ENCODE measurements at regions not wholly inside any gene's neighbourhood (a gene's known extent, or its start where the extent isn't known, plus 50 kb on each side); places are given as distances from the start of the nearest gene placed in this dataset.

DNA sequence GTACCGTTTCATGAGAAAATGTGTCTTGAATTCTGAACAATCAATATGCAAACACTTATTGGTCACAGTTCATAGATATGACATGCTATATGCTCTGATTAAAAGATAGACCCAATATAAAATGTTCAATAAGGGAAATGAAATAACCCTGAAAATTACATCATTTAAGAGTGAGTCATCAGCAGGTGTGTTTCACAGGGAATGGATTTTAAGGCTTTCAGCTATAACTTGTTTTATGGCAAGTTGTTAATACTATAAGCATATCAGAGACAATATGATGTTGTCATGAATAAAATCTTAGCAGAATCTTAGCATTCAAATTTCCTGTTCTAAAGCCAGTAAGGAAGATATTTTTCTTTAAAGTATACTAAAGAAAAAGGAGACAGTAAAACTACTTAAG, 483.4 kb upstream of the PCDH9 start:
- DNase-seq (ENCODE audit: low read depth, low spot score): no peak
- no peak overlapping the region for H3K27ac ChIP-seq

DNA sequence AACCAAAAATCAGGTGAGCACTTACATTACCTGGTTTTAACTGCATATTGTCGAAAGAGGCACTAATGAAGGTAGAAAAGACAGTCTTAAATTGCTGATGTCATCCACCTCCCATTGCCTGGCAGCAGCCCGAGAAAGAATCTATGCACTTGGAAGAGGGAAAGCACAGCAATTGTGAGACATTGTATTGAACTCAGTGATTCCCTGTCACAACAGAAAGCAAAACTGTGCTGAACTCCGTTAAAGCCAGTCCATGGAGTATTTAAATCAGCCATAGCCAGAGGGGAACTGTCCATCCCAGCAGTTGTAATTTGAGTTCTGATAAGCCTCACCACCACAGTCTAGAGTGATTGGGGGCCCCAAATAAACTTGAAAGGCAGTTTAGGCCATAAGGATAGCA, 466.6 kb upstream of the PCDH9 start:
- H3K27ac ChIP-seq: no peak overlapping the region
- no peak for DNase-seq (ENCODE audit: low read depth, low spot score)

GRCh38 chr13:67664502-67664901, 434.4 kb upstream of the PCDH9 start:
- DNase-seq (ENCODE audit: low read depth, low spot score): no peak
- H3K27ac ChIP-seq: no peak overlapping the region

DNA sequence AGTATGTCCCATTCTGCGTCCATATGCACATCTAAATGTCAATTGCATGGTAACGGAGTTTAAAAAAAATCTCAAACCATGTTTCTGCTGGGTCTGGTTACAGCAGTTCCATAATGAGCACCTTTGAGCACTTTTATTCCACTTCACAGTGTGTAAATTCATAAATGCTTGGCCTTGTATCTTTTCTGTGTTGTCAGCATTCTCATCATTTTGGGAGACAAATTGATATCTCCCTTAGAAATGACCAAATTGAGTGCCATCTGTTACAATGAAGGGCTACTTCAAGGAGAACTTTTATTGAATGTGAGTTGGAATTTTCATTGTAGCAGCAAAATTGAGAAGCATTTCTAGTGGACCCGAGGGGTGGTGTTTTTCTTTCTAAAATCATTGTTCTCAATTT, 432.9 kb upstream of the PCDH9 start:
- H3K27ac ChIP-seq: no peak overlapping the region
- DNase-seq (ENCODE audit: low read depth, low spot score): no peak

DNA sequence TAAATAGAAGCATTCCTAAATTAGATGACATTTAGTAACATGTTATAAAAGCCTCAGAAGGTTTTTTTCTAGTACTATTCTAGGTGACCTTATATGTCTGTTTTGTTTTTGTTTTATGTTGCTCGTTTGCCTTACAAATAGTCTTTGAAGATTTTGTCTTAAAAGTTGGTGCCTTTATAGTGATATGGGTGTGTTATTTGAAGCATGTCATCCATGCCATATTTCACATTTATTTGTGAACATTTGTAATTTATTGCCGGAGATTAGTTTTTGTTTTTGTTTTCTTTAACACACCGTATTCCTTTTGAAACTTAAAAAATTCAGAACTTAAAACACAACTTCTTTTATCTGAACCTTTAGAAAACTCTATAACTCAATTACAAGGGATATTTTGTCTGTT, 422.8 kb upstream of the PCDH9 start:
- DNase-seq (ENCODE audit: low read depth, low spot score): no peak
- no peak overlapping the region for H3K27ac ChIP-seq

DNA sequence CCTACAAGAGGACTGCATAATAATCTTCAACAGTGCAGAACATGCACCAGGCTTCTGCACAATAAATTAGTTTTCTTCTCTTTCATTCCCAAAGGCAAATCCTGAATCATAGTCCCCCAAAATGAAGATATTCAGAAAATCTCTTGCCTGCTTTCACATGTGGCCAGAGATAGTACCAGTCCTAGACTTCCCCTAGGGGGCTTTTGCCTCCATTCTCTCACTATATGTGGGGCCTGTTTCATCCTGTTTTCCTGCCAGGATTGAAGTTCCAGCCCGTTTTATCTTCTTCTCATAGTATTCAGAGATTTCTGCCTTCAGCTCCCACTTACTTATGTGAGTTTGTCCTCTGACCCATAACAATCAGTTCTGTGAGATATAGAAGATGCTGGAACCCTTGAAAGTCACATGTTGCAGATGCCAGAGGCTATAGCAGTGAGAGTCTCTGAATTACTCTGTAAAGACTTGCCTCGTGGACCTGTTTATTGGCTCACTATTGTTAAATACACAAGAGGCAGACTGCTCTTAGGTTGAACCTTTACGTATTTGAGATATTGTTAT, 421.9 kb upstream of the PCDH9 start:
- H3K27ac ChIP-seq: no peak overlapping the region
- DNase-seq (ENCODE audit: low read depth, low spot score): no peak

- H3K27ac ChIP-seq: no peak overlapping the region
- DNase-seq (ENCODE audit: low read depth, low spot score): no peak
Observed at GRCh38 chr13:67650471-67650870, 420.3 kb upstream of the PCDH9 start.

GRCh38 chr13:67645874-67646467, 415.8 kb upstream of the PCDH9 start:
- DNase-seq (ENCODE audit: low read depth, low spot score): no peak
- H3K27ac ChIP-seq: no peak overlapping the region

GRCh38 chr13:67643516-67644055, 413.4 kb upstream of the PCDH9 start:
- DNase-seq (ENCODE audit: low read depth, low spot score): no peak
- no peak overlapping the region for H3K27ac ChIP-seq

DNA sequence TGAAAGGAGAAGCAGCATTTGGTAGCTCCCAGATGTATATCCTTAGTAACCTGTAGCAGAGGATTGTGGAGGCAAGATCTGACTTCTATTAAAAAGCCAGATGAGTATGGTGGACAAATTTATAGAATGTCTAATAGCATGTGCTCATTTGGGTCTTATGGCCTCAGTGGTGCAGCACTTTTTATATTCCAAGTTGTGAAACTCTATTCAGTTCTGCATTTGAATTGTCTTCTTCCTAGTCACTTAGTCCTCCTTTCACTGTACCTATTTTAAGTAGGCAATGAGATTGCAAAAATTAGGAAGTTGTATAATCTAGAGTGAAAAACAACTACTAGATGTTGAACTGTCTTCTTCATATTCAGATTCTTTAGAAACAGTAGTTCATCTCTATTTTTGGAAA, 412.5 kb upstream of the PCDH9 start:
- H3K27ac ChIP-seq: no peak overlapping the region

DNA sequence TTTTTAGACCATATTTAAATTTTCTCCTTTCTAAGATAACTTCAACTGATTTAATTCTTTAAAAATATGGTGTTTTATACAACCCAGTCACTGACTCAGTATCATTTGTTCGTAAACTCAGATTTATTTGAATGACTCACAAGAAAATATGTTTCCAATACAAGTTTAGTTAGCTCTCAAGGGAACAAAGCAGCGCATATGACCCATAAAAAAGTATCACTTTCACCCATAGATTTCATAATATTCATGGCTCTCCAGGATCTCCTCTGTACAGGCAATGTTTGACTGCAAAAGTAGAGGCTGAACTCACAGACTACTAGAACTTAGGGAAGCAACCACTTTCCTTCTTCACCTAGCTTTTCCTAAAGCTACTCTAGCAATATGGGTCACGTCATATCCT, 405.6 kb upstream of the PCDH9 start:
- DNase-seq (ENCODE audit: low read depth, low spot score): no peak
- no peak overlapping the region for H3K27ac ChIP-seq

More for the DNA sequence above, 412.5 kb upstream of the PCDH9 start:
- DNase-seq (ENCODE audit: low read depth, low spot score): no peak

- H3K27ac ChIP-seq: no peak overlapping the region
- DNase-seq (ENCODE audit: low read depth, low spot score): no peak
Observed at GRCh38 chr13:67632590-67632989, 402.5 kb upstream of the PCDH9 start.

DNA sequence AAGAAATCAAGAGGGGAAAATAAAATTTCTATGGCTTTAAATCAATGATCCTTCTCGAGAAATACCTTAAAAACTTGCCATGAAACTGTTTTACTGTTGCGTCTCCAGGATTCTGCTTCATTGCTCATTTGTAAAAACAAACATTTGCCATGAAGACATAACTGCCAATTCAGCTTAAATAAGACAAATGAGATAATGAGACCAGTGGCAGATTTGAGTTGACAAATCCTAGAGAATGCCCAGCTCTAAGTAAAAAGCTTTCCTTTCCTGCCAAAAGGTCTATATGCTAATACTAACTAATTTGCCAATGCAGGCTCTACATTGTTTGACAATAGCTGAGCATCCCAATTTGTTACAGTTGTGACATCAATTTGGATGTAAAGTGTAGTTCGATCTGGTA, 400.5 kb upstream of the PCDH9 start:
- no peak overlapping the region for H3K27ac ChIP-seq
- no peak for DNase-seq (ENCODE audit: low read depth, low spot score)

GRCh38 chr13:67623630-67624029, 393.5 kb upstream of the PCDH9 start:
- no peak overlapping the region for H3K27ac ChIP-seq
- DNase-seq (ENCODE audit: low read depth, low spot score): no peak

DNA sequence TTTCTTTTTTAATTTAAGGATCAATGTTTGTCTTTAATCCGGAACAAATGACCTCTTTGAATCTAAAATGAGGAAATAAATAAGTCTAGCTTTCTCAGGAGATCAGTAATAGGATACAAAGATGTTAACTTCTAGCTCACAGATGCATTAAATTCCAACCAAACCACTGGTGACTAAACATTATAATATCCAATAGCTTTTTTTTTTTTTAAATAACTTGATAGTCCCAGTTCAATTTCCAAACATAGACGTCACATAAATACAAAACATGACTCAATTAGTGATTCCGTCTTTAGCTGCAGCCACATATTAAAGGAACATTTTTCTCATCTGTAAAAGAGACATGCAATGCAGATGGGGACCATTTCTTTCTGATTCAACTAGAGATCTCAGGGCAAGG, 390.5 kb upstream of the PCDH9 start:
- no peak for DNase-seq (ENCODE audit: low read depth, low spot score)
- no peak overlapping the region for H3K27ac ChIP-seq

GRCh38 chr13:67619995-67620380, 389.9 kb upstream of the PCDH9 start:
- no peak overlapping the region for H3K27ac ChIP-seq
- DNase-seq (ENCODE audit: low read depth, low spot score): no peak

GRCh38 chr13:67619351-67619994, 389.3 kb upstream of the PCDH9 start:
- no peak overlapping the region for H3K27ac ChIP-seq
- DNase-seq (ENCODE audit: low read depth, low spot score): no peak

- DNase-seq (ENCODE audit: low read depth, low spot score): no peak
- H3K27ac ChIP-seq: no peak overlapping the region
Observed at GRCh38 chr13:67614579-67614978, 384.4 kb upstream of the PCDH9 start.

DNA sequence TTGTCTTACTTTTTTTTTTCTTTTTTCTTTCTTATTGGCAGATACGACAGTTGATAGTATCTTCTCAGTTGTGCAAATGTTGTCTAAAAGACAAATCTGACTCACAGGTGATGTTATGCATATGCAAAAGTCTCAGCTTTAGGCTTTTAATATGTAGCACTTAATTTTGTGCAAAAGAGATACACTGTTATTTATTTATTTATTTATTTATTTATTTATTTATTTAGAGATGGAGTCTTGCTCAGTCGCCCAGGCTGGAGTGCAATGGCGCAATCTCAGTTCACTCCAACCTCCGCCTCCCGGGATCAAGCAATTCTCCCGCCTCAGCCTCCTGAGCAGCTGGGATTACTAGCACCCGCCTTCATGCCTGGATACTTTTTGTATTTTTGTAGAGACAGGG, 383.9 kb upstream of the PCDH9 start:
- no peak for DNase-seq (ENCODE audit: low read depth, low spot score)
- H3K27ac ChIP-seq: no peak overlapping the region

DNA sequence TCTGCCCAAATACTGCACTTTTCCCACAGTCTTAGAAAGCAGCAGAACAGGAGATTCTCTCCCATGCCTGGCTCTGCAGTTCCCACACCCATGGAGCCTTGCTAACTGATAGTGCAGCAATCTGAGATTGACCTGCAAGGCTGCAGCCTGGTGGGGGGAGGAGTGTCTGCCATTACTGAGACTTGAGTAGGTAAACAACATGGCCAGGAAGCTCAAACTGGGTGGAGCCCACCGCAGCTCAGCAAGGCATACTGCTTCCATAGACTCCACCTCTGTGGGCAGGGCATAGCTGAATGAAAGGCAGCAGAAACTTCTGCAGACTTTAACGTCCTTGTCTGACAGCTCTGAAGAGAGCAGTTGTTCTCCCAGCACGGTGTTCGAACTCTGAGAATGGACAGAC, 358.5 kb upstream of the PCDH9 start:
- DNase-seq (ENCODE audit: low read depth, low spot score): no peak
- no peak overlapping the region for H3K27ac ChIP-seq

GRCh38 chr13:67577361-67577760, 347.2 kb upstream of the PCDH9 start:
- DNase-seq (ENCODE audit: low read depth, low spot score): no peak
- H3K27ac ChIP-seq: no peak overlapping the region
